Stimulated activated CD4-positive, alpha-beta T cell treated with anti-CD3 and anti-CD28 coated beads, Interleukin-2, amount 100 ng/mL, for 24 hours (primary cell): ENCODE measurements at regions not wholly inside any gene's neighbourhood (a gene's known extent, or its start where the extent isn't known, plus 50 kb on each side); places are given as distances from the start of the nearest gene placed in this dataset.

Experiments
- DNase-seq, 2 donors: peaks; one replicate each; pipeline ENCODE4 v3.0.0-alpha.2; 2020

DNA sequence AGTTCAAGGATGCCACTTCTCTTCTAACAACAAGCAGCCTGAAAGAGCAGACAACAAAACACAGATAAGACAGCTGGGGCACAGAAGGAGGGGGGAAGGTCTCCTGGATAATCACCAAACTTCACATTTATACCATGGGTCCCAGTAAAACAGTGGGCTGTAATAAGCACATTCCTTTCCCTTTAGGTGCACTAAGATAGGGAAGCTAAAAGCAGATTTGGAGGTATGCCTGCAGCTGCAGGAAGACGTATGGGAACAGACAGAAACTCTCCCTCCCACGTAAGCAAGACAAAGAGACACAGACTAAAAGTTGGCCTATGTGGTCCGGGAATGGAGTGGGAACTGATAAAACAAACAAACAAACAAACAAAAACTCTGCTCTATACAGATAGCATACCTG is 612.1 kb downstream of the MRPL39 start:
- no peak for DNase-seq

GRCh38 chr21:24994717-24995116 is 612.6 kb downstream of the MRPL39 start:
- DNase-seq, result no peak

DNA sequence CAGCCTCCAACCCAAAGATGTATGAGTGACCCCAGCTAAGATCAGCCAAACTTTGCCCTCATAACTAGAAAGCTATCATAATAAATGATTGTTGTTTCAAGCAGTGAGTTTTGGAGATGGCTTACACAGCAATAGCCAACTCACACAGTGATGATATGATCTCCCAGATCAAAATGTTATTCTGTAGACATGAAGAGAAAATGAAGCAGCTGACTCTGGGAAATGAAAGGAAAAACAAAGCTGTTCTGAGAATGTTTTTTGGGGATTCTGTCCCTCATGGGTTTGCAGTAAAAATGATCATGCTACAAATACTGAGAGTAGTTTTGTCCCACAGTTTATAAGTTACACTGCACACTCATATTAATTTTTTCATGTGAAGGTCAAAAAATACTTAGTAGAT is 617.8 kb downstream of the MRPL39 start:
- DNase-seq, result no peak

- DNase-seq, result no peak
Observed at GRCh38 chr21:24988941-24989340, 618.3 kb downstream of the MRPL39 start.

- DNase-seq, result no peak
Observed at GRCh38 chr21:24976238-24976637, 631.0 kb downstream of the MRPL39 start.

- DNase-seq, result no peak
Observed at GRCh38 chr21:24969068-24969467, 638.2 kb downstream of the MRPL39 start.

DNA sequence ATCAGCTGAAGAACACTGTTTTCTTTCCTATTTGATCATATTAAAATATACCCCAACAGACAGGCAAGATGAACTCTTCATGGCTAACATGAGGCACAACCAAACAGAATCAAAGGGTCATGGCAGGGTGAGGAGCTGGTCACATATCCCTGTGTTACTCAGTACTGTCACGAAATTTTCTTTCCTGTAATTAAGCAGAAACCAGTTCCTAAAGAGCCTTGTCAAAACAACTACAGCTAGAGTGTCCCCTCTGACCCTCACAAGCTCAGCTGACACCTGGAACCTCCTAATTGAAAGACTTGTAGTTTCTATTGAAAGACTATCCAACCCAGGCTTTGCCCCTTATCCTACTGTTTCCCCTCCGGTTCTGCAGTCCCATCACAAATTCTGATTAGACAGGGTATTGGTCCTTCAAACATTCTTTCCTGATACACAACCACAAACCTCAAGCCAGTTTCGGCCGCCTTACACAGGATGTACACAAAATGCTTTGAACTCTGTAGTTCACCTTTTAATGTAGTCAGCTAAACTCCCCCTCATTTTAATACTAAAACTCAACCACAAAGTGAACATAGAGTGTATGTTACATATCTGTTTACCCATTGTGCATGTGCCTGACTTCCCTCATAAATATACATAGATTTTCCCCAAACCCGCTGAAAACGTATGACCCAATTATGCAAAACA is 651.9 kb downstream of the MRPL39 start:
- DNase-seq, result no peak

- DNase-seq, result no peak
Observed at GRCh38 chr21:24948186-24948585, 659.1 kb downstream of the MRPL39 start.

DNA sequence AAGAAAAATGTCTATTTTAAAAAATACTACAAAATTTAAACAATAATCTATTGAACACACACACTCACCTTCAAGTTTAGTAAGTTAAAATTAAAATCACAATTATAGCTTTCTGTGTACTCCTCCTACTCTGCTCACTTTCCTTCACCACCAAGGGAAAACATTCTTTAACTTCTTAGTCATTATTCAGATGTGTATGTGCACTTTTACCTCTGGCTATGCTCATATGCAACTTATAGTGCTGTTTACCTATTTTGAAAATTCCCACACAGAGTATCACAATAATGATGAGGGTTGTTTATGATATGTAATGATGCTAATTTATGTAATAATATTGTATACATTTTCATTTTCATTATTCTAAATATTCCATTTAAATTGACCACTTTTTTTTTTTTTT is 661.4 kb downstream of the MRPL39 start:
- no peak for DNase-seq

GRCh38 chr21:24941316-24942185 is 665.7 kb downstream of the MRPL39 start:
- no peak for DNase-seq

DNA sequence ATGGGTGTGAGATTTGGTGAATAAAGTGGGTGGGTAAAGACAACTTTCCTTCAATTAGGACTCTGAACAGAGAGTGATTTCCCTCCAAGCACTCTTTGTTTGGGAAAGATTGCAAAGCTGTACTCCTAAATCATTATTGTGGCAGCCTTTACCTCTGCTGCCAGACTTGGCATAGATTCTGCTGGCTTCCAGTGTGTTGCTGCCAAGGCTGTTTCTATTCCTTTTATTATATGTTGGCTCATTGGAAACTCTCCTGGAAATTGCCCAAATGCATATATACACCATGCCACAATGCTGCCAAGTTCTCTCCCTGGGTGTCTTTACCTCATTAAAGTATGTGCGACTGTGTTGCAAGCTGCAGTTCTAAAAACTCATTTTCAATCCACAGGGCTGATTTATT is 668.0 kb downstream of the MRPL39 start:
- DNase-seq, result no peak

DNA sequence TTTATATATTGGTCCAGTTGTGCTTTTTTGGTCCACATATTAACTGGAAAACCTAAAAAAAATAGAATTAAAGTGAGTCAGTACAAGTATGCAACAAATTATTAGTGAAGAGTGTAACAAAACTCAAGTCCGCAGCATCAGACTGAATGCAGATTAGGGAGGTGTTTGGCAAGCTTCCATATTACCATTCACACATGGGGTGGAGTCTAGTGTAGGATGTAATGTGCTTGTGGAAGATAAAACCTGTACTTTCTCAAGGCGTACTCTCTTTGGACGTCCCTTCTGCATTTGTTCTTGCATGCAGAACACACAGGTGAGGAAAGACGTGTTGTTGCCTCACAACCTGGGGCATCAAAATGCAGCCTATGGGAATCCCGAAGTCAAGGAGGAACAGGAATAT is 668.7 kb downstream of the MRPL39 start:
- no peak for DNase-seq

DNA sequence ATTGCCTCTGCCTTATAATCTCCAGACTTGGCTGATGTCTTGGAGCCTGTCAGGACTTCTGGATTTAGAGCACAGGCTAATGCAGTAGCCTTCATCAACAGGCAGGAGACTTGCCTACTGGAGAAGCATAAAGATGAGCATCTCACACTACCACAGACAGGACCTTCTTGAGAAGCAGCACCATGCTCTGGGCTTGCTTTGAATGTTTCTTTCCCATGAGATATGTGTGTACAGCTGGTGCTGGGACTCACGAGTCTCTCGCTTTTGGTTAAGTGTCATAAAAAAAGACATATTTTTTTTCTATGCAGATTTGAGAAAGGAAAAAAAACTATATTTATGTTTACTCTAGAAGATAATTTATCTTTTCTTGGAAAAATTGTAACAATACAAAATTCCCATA is 671.3 kb downstream of the MRPL39 start:
- no peak for DNase-seq

DNA sequence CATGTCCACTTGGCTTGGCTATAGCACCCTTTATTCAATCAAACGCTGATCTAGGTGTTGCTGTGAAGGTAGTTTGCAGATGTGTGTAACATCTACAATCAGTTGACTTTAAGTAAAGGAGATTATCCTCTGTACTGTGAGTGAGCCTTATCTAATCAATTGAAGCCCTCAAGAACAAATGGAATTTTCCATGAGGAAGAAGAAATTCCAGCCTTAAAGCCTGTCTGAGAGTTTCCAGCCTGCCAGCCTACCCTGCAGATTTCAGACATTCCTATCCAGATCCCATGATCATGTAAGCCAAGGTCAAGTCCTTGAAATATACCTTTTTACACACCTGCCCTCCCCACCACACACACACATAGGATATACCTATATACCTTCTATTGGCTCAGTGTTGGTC is 696.7 kb downstream of the MRPL39 start:
- DNase-seq, result no peak

- DNase-seq, result no peak
Observed at GRCh38 chr21:24903994-24904635, 703.2 kb downstream of the MRPL39 start.

GRCh38 chr21:24899138-24899537 is 708.1 kb downstream of the MRPL39 start:
- no peak for DNase-seq

DNA sequence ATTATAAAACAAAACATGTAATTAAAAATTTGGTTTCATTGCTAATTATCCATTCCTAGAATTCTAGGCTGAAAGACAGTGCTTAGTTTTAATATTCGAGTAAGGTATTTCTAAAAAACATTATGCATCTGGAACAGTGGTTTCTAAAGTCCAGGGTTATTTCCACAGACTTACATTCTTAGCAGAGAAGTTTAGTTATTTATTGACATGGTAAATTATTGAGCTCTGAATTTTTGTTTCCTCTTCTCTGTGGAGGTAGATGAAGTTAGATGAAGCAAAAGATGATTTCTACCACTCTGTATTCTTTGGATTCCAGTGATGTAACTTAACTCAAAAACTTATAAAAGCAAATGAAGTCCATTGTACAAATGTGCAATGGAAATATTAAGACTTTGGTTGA is 709.4 kb downstream of the MRPL39 start:
- no peak for DNase-seq

GRCh38 chr21:24896735-24897124 is 710.6 kb downstream of the MRPL39 start:
- DNase-seq, result no peak

DNA sequence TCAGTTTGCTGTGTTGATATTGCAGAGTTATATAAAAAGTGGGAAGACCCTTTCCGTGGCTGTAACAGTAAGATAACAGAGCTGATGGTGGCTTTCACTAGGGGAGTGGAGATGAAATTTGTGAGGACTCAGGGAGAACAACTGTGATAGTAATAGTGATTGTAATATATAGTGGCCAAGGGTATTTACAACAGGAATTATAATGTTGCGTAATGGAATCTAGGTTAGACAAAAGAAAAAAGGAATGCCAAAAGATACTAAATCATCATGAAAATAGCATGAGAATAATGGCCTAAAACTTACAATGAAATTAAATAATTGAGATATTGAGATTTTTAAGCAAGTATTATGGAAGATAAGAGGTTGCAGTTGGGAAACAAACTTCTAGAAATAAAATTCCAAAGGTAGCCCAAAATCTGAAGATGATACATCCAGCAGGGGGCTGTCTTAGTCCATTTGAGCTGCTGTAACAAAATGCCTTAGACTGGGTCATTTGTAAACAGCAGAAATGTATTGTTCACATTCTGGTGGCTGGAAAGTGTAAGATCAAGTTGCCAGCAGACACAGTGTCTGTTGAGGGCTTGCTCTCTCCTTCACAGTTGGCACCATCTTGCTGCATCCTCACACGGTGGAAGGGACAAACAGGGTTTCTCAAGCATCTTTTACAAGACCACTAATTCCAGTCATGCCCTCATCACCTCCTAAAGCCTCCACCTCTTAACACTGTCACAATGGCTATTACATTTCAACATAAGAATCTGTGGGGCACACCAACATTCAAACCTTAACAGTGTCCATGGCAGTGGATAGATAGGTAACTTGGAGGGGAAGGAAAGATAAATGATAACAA is 711.2 kb downstream of the MRPL39 start:
- DNase-seq, result no peak

DNA sequence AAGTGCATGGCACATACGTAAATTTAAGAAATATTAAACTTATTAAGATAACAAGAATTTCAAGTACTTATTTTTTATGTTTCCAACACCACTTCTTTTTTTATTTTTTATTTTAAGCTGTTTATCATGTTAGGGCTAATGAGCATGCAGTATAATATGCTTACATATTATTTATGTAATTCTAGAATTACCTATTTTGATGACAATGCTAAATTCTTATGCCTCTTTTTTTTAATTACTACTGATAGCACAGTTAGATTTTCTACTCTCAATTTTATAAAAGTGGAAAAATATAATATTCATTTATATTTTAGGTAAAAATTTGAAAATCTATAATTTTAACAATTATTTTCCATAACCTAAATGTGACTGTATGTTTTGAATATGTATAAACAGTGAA is 713.0 kb downstream of the MRPL39 start:
- DNase-seq, result no peak

GRCh38 chr21:24890021-24890420 is 717.3 kb downstream of the MRPL39 start:
- DNase-seq, result no peak

GRCh38 chr21:24881506-24881905 is 725.8 kb downstream of the MRPL39 start:
- no peak for DNase-seq

DNA sequence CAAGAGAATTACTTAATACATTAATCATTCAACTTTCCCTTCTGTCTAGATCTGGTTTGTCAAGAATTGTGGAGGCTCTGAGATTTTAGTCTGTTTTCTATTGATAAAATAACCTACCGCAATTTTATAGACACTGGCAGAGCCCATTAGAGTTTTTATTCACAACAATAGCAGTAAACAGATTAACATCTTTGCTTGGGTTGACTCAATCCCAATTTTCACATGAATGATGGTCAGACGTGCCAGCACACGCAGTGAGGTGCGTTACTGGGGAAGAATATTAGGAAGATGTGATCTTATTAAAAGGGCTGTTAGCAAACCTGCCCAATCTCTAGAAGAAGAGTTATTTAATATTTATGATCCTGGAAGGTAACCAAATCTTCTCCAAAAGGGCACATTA is 736.6 kb downstream of the MRPL39 start:
- no peak for DNase-seq
